H9 (cell line): ENCODE measurements at regions not wholly inside any gene's neighbourhood (a gene's known extent, or its start where the extent isn't known, plus 50 kb on each side); places are given as distances from the start of the nearest gene placed in this dataset.

ENCODE experiments used
- DNase-seq: peaks from one replicate; pipeline ENCODE4 v3.0.0-alpha.2; 2017
- H2AFZ ChIP-seq: one replicate; pipeline ENCODE4 v1.6.1; 2013; ENCODE audit warnings: mild to moderate bottlenecking, low read length, control low read depth, moderate library complexity
- H2AK5ac ChIP-seq: 2 replicates; pipeline ENCODE4 v1.6.1; 2013; ENCODE audit warnings: low read length, control low read depth, mixed read lengths; ENCODE audit not compliant: insufficient read length
- H2BK120ac ChIP-seq: one replicate; pipeline ENCODE4 v1.6.1; 2013; ENCODE audit warnings: low read depth, mild to moderate bottlenecking, low read length, control low read depth, inconsistent platforms; ENCODE audit not compliant: poor library complexity, severe bottlenecking
- H2BK12ac ChIP-seq: 2 replicates; pipeline ENCODE4 v1.6.1; 2013; ENCODE audit warnings: low read length, control low read depth, mixed read lengths, low read depth; ENCODE audit not compliant: insufficient read length
- H2BK15ac ChIP-seq: 2 replicates; pipeline ENCODE4 v1.6.1; 2013; ENCODE audit warnings: low read depth, low read length, control low read depth
- H2BK20ac ChIP-seq: one replicate; pipeline ENCODE4 v1.6.1; 2013; ENCODE audit warnings: low read depth, mild to moderate bottlenecking, low read length, control low read depth, inconsistent platforms; ENCODE audit not compliant: poor library complexity, severe bottlenecking
- H2BK5ac ChIP-seq: 2 replicates; pipeline ENCODE4 v1.6.1; 2013; ENCODE audit warnings: low read length, control low read depth, mixed read lengths; ENCODE audit not compliant: insufficient read length
- H3K14ac ChIP-seq: 2 replicates; pipeline ENCODE4 v1.6.1; 2013; ENCODE audit warnings: low read length, control low read depth; ENCODE audit not compliant: insufficient read depth
- H3K18ac ChIP-seq: 2 replicates; pipeline ENCODE4 v1.6.1; 2013; ENCODE audit warnings: low read depth, mild to moderate bottlenecking, mixed read lengths, low read length, control low read depth; ENCODE audit not compliant: insufficient read length
- H3K23ac ChIP-seq: 2 replicates; pipeline ENCODE4 v1.6.1; 2013; ENCODE audit warnings: low read length, control low read depth, mixed read lengths, low read depth; ENCODE audit not compliant: insufficient read length
- H3K23me2 ChIP-seq: 2 replicates; pipeline ENCODE4 v1.6.1; 2013; ENCODE audit warnings: low read depth, mild to moderate bottlenecking, mixed read lengths, low read length, control low read depth; ENCODE audit not compliant: insufficient read length, poor library complexity, severe bottlenecking
- H3K27ac ChIP-seq: 2 replicates; pipeline ENCODE4 v1.5.1; 2013; ENCODE audit warnings: low read length, control low read depth, mixed read lengths, low read depth; ENCODE audit not compliant: insufficient read length
- H3K27me3 ChIP-seq: 2 replicates; pipeline ENCODE4 v1.6.1; 2013; ENCODE audit warnings: low read length, control low read depth, inconsistent platforms; ENCODE audit not compliant: insufficient read depth
- H3K4ac ChIP-seq: 2 replicates; pipeline ENCODE4 v1.6.1; 2013; ENCODE audit warnings: low read depth, mild to moderate bottlenecking, control low read depth, inconsistent platforms, low read length, moderate library complexity
- H3K4me1 ChIP-seq: 2 replicates; pipeline ENCODE4 v1.6.1; 2013; ENCODE audit warnings: low read length, control low read depth, inconsistent platforms; ENCODE audit not compliant: insufficient read depth
- H3K4me2 ChIP-seq: 2 replicates; pipeline ENCODE4 v1.6.1; 2013; ENCODE audit warnings: low read length, control low read depth, mixed read lengths; ENCODE audit not compliant: insufficient read length, insufficient read depth
- H3K56ac ChIP-seq: 2 replicates; pipeline ENCODE4 v1.6.1; 2013; ENCODE audit warnings: low read depth, mild to moderate bottlenecking, mixed read lengths, low read length, control low read depth; ENCODE audit not compliant: insufficient read length
- H3K79me1 ChIP-seq: 2 replicates; pipeline ENCODE4 v1.6.1; 2013; ENCODE audit warnings: low read depth, mild to moderate bottlenecking, moderate library complexity, low read length, control low read depth, inconsistent platforms; ENCODE audit not compliant: insufficient read depth, poor library complexity, severe bottlenecking
- H3K79me2 ChIP-seq: 2 replicates; pipeline ENCODE4 v1.6.1; 2013; ENCODE audit warnings: low read length, control low read depth, inconsistent platforms; ENCODE audit not compliant: insufficient read depth
- H3K9ac ChIP-seq: 2 replicates; pipeline ENCODE4 v1.6.1; 2013; ENCODE audit warnings: low read length, control low read depth, mixed read lengths; ENCODE audit not compliant: insufficient read length; ENCODE audit errors: extremely low read depth
- H3K9me3 ChIP-seq: one replicate; pipeline ENCODE4 v1.6.1; 2013; ENCODE audit warnings: low read depth, low read length, inconsistent platforms; ENCODE audit not compliant: control insufficient read depth
- H3T11ph ChIP-seq: one replicate; pipeline ENCODE4 v1.6.1; 2013; ENCODE audit warnings: mild to moderate bottlenecking, low read length, control low read depth, inconsistent platforms
- H4K20me1 ChIP-seq: one replicate; pipeline ENCODE4 v1.6.1; 2013; ENCODE audit not compliant: control insufficient read depth, insufficient read length, insufficient read depth
- H4K5ac ChIP-seq: 2 replicates; pipeline ENCODE4 v1.6.1; 2013; ENCODE audit warnings: low read depth, mild to moderate bottlenecking, mixed read lengths, low read length, control low read depth; ENCODE audit not compliant: insufficient read length
- H4K8ac ChIP-seq: replicated peaks from 2 replicates; pipeline ENCODE4 v1.6.1; 2013; ENCODE audit warnings: low read length, control low read depth, mixed read lengths, low read depth; ENCODE audit not compliant: insufficient read length
- H4K91ac ChIP-seq: 2 replicates; pipeline ENCODE4 v1.6.1; 2013; ENCODE audit warnings: low read depth, mild to moderate bottlenecking, moderate library complexity, mixed read lengths, low read length, control low read depth; ENCODE audit not compliant: insufficient read length
- H3K27ac Mint-ChIP-seq, 3 experiments: 2 replicates in 2 of 3; 3 replicates in 1 of 3; pipeline ENCODE4 v1.8.0; 2020 to 2021; ENCODE audit warnings: mixed read lengths in 3 of 3, mild to moderate bottlenecking in 1 of 3, moderate library complexity in 1 of 3
- H3K27me3 Mint-ChIP-seq: 2 replicates; pipeline ENCODE4 v1.8.0; 2021; ENCODE audit warnings: low read depth, mild to moderate bottlenecking, moderate library complexity, mixed read lengths
- H3K36me3 Mint-ChIP-seq, 3 experiments: 2 replicates in 2 of 3; 3 replicates in 1 of 3; pipeline ENCODE4 v1.8.0; 2020 to 2021; ENCODE audit warnings: low read depth in 3 of 3, mixed read lengths in 3 of 3; ENCODE audit not compliant: insufficient read depth in 1 of 3
- H3K4me1 Mint-ChIP-seq, 2 experiments: 2 replicates each; pipeline ENCODE4 v1.8.0; 2020; ENCODE audit warnings: mixed read lengths in 2 of 2
- H3K4me3 Mint-ChIP-seq, 2 experiments: 2 replicates in 1 of 2; 3 replicates in 1 of 2; pipeline ENCODE4 v1.8.0; 2020 to 2021; ENCODE audit warnings: mild to moderate bottlenecking in 2 of 2, mixed read lengths in 2 of 2, moderate library complexity in 1 of 2
- H3K9me3 Mint-ChIP-seq, 2 experiments: 2 replicates in 1 of 2; 3 replicates in 1 of 2; pipeline ENCODE4 v1.8.0; 2020; ENCODE audit warnings: mild to moderate bottlenecking in 2 of 2, mixed read lengths in 2 of 2, moderate library complexity in 1 of 2
- CTCF ChIP-seq: fragments of 200-600 bp; sonication (generic); conservative IDR thresholded peaks from 3 replicates; pipeline ENCODE4 v1.8.0; 2021; ENCODE audit warnings: antibody characterized with exemption, mild to moderate bottlenecking

GRCh38 chr14:51167587-51168214 is 72.3 kb upstream of the TMX1 start:
- H4K5ac ChIP-seq, result no peak overlapping the region
- no peaks in the 10 kb centered on the region for H3K79me2 ChIP-seq
- H3K9ac ChIP-seq, result no peak overlapping the region
- H2BK12ac ChIP-seq, result no peak overlapping the region
- peaks cover 18 to 26% of the 10 kb centered on the region in 2 experiments for H3K4me1 Mint-ChIP-seq
- no peak overlapping the region for H4K91ac ChIP-seq
- H3K36me3 Mint-ChIP-seq, result no peaks in the 10 kb centered on the region
- no peaks in the 10 kb centered on the region for H3K79me1 ChIP-seq
- no peak overlapping the region for H3K23ac ChIP-seq
- no peak overlapping the region for H2AK5ac ChIP-seq
- no peak overlapping the region for H2BK120ac ChIP-seq
- no peak overlapping the region for H3K4me3 Mint-ChIP-seq
- H3T11ph ChIP-seq, result no peak overlapping the region
- no peak overlapping the region; a peak in 1 of 7 replicates for H3K27ac Mint-ChIP-seq
- no peak overlapping the region for H2BK20ac ChIP-seq
- H3K23me2 ChIP-seq, result no peaks in the 10 kb centered on the region
- no peak overlapping the region for H3K18ac ChIP-seq
- H3K14ac ChIP-seq, result no peak overlapping the region
- H3K56ac ChIP-seq, result no peak overlapping the region
- H2AFZ ChIP-seq, result no peak overlapping the region
- H3K27me3 ChIP-seq, result no peaks in the 10 kb centered on the region
- H2BK15ac ChIP-seq, result no peak overlapping the region
- H4K20me1 ChIP-seq, result no peaks in the 10 kb centered on the region
- no peaks in the 10 kb centered on the region for H3K9me3 Mint-ChIP-seq
- no peak overlapping the region for H4K8ac ChIP-seq
- no peak for DNase-seq
- H3K27me3 Mint-ChIP-seq, result no peaks in the 10 kb centered on the region
- no peak overlapping the region for H3K4me2 ChIP-seq
- H3K27ac ChIP-seq, result no peak overlapping the region
- H3K9me3 ChIP-seq, result no peaks in the 10 kb centered on the region
- H2BK5ac ChIP-seq, result no peak overlapping the region
- no peak overlapping the region for H3K4ac ChIP-seq
- TF ChIP-seq CTCF, result no peak
- H3K4me1 ChIP-seq, result peaks cover 3% of the 10 kb centered on the region; the same call in 1 of the 2 replicates
